PC-9 (cell line): ENCODE measurements at regions not wholly inside any gene's neighbourhood (a gene's known extent, or its start where the extent isn't known, plus 50 kb on each side); places are given as distances from the start of the nearest gene placed in this dataset.

Experiments used
- BruUV-seq: library from RNA; stranded (reverse); fragments of 400-500 nt; replicated peaks from 2 replicates; lab custom pipeline; 2021; lab: Mats Ljungman, UMichigan
- CTCF ChIA-PET: fragments of 300-600 bp; sonication (Branson Sonifier 250); formaldehyde crosslinking; loops from one replicate; lab custom pipeline; 2022; ENCODE audit warnings: antibody characterized with exemption; lab: Charles Lee
- POLR2A ChIA-PET: fragments of 300-600 bp; sonication (Branson Sonifier 250); formaldehyde crosslinking; loops from one replicate; lab custom pipeline; 2022; ENCODE audit warnings: antibody characterized with exemption; ENCODE audit not compliant: unreplicated experiment; lab: Charles Lee
- DNase-seq, 2 experiments: peaks; one replicate each; pipeline versions ENCODE4 v3.0.0 to v3.0.0-alpha.2; 2015 to 2022; ENCODE audit warnings: mixed read lengths in 1 of 2
- H2AFZ ChIP-seq: fragments of 200-600 bp; sonication (generic); 2 replicates; pipeline ENCODE4 v1.8.1; 2017; ENCODE audit warnings: antibody characterized with exemption
- H3F3A ChIP-seq: fragments of 200-600 bp; sonication (generic); 2 replicates; pipeline ENCODE4 v1.8.1; 2017; ENCODE audit warnings: antibody characterized with exemption, mild to moderate bottlenecking, low read depth; ENCODE audit not compliant: insufficient read depth
- H3K27ac ChIP-seq: fragments of 200-600 bp; sonication (generic); 2 replicates; pipeline ENCODE4 v1.6.1; 2016; ENCODE audit warnings: mixed run types
- H3K27me3 ChIP-seq: fragments of 200-600 bp; sonication (generic); 2 replicates; pipeline ENCODE4 v1.6.1; 2016; ENCODE audit warnings: low read depth, mixed run types; ENCODE audit not compliant: insufficient read depth
- H3K36me3 ChIP-seq: fragments of 200-600 bp; sonication (generic); 2 replicates; pipeline ENCODE4 v1.6.1; 2016; ENCODE audit warnings: low read depth, mixed run types
- H3K4me1 ChIP-seq: fragments of 200-600 bp; sonication (generic); replicated peaks from 2 replicates; pipeline ENCODE4 v1.6.1; 2016; ENCODE audit warnings: mixed run types; ENCODE audit not compliant: insufficient read depth
- H3K4me2 ChIP-seq: fragments of 200-600 bp; sonication (generic); 2 replicates; pipeline ENCODE4 v1.6.1; 2017; ENCODE audit warnings: mixed run types
- H3K4me3 ChIP-seq: fragments of 200-600 bp; sonication (generic); 2 replicates; pipeline ENCODE4 v1.6.1; 2016; ENCODE audit warnings: mixed run types
- H3K79me2 ChIP-seq: fragments of 200-600 bp; sonication (generic); 2 replicates; pipeline ENCODE4 v1.6.1; 2017; ENCODE audit warnings: low read depth, mixed run types
- H3K9me2 ChIP-seq: fragments of 200-600 bp; sonication (generic); 2 replicates; pipeline ENCODE4 v1.8.1; 2017; ENCODE audit warnings: mild to moderate bottlenecking; ENCODE audit not compliant: insufficient read depth
- H3K9me3 ChIP-seq: fragments of 200-600 bp; sonication (generic); 2 replicates; pipeline ENCODE4 v1.8.1; 2016; ENCODE audit warnings: low read depth; ENCODE audit not compliant: insufficient read depth
- H4K20me1 ChIP-seq: fragments of 200-600 bp; sonication (generic); 2 replicates; pipeline ENCODE4 v1.8.1; 2017; ENCODE audit not compliant: insufficient read depth
- CTCF ChIP-seq: fragments of 200-600 bp; sonication (generic); conservative IDR thresholded peaks from 2 replicates; pipeline ENCODE4 v1.6.1; 2017; ENCODE audit warnings: mixed run types, antibody characterized with exemption, mild to moderate bottlenecking, moderate library complexity
- EZH2 ChIP-seq: fragments of 200-600 bp; sonication (generic); IDR thresholded peaks from 2 replicates; pipeline ENCODE4 v1.8.0; 2017; ENCODE audit warnings: antibody characterized with exemption, low read depth
- intact Hi-C: fragments of 100-400 bp; cut with micrococcal nuclease; formaldehyde crosslinking; loops from one replicate; pipeline ENCODE4 v1.10.0; 2022; ENCODE audit not compliant: unreplicated experiment

GRCh38 chr6:11485271-11485670 is 52.3 kb upstream of the TMEM170B start:
- no peaks in the 10 kb centered on the region for H3K79me2 ChIP-seq

DNA sequence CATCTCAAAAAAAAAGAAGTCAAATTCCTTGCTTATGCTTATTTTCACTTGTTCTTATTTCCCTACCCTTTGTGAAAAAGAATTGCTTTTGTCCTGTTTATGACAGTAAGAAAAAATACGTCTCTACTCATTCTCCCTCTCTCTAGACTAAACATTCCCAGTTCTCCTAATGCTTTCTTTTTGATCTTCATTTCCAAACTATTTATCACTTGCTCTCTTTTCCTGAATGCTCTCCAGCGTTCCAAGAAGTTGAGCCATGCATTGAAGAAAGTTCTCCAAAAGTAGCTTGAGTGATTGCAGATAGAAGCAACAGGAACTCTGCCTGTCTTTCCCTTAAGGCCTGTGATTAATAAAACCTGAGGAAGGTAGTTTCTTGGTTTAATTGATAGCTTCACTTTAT is 53.1 kb upstream of the TMEM170B start:
- ChIA-PET CTCF (no interaction called here), POLR2A (interaction anchor here (0.5 kb wide), 1 partner anchor 90 kb away, joined by 3 read pairs; no protein-coding TSS in a partner anchor)
- TF ChIP-seq CTCF (no peak), EZH2 (no peak)
- Histone ChIP-seq H3K79me2 (no peaks in the 10 kb centered on the region), H3K27me3 (no peaks in the 10 kb centered on the region), H4K20me1 (no peaks in the 10 kb centered on the region), H3K9me3 (no peaks in the 10 kb centered on the region), H3K4me3 (no peak overlapping the region), H3K4me1 (no peaks in the 10 kb centered on the region), H3F3A (no peaks in the 10 kb centered on the region), H2AFZ (no peak overlapping the region), H3K36me3 (no peaks in the 10 kb centered on the region), H3K9me2 (no peaks in the 10 kb centered on the region), H3K4me2 (no peak overlapping the region), H3K27ac (no peak overlapping the region)
- intact Hi-C loops = no loop called here
- BruUV-seq = no TSS peak
- no peak for DNase-seq

More at GRCh38 chr6:11485271-11485670, 52.3 kb upstream of the TMEM170B start:
- no peak overlapping the region for H2AFZ ChIP-seq
- no peaks in the 10 kb centered on the region for H3K9me3 ChIP-seq
- no peak overlapping the region for H3K4me2 ChIP-seq
- H4K20me1 ChIP-seq = no peaks in the 10 kb centered on the region
- H3K36me3 ChIP-seq = no peaks in the 10 kb centered on the region
- no peaks in the 10 kb centered on the region for H3K4me1 ChIP-seq
- no peaks in the 10 kb centered on the region for H3F3A ChIP-seq
- ChIA-PET CTCF (no interaction called here), POLR2A (interaction anchor here (0.6 kb wide), 1 partner anchor 50 kb away, joined by 9 read pairs; no protein-coding TSS in a partner anchor)
- H3K27me3 ChIP-seq = no peaks in the 10 kb centered on the region
- BruUV-seq = no TSS peak
- no peak overlapping the region for H3K4me3 ChIP-seq
- H3K27ac ChIP-seq = no peak overlapping the region
- no peak for DNase-seq
- TF ChIP-seq EZH2 (no peak), CTCF (no peak)
- intact Hi-C loops = no loop called here
- no peaks in the 10 kb centered on the region for H3K9me2 ChIP-seq

GRCh38 chr6:11482616-11483015 is 54.9 kb upstream of the TMEM170B start:
- Histone ChIP-seq H3K36me3 (no peaks in the 10 kb centered on the region), H3K4me1 (no peaks in the 10 kb centered on the region), H3K27ac (no peak overlapping the region), H3K27me3 (no peaks in the 10 kb centered on the region), H3K9me2 (no peaks in the 10 kb centered on the region), H3K9me3 (no peaks in the 10 kb centered on the region), H3F3A (no peaks in the 10 kb centered on the region), H3K4me3 (no peak overlapping the region), H3K4me2 (no peak overlapping the region), H4K20me1 (no peaks in the 10 kb centered on the region), H2AFZ (no peak overlapping the region), H3K79me2 (no peaks in the 10 kb centered on the region)
- no peak for DNase-seq
- CTCF ChIA-PET = interaction anchor here (0.6 kb wide), 1 partner anchor 15 kb away, joined by 3 read pairs; no protein-coding TSS in a partner anchor
- intact Hi-C loops = no loop called here
- POLR2A ChIA-PET = no interaction called here
- BruUV-seq = no TSS peak
- TF ChIP-seq CTCF (no peak), EZH2 (no peak)
